PC-9 (cell line): ENCODE measurements at regions not wholly inside any gene's neighbourhood (a gene's known extent, or its start where the extent isn't known, plus 50 kb on each side); places are given as distances from the start of the nearest gene placed in this dataset.

Experiments used
- BruUV-seq: library from RNA; stranded (reverse); fragments of 400-500 nt; replicated peaks from 2 replicates; lab custom pipeline; 2021; lab: Mats Ljungman, UMichigan
- CTCF ChIA-PET: fragments of 300-600 bp; sonication (Branson Sonifier 250); formaldehyde crosslinking; loops from one replicate; lab custom pipeline; 2022; ENCODE audit warnings: antibody characterized with exemption; lab: Charles Lee
- POLR2A ChIA-PET: fragments of 300-600 bp; sonication (Branson Sonifier 250); formaldehyde crosslinking; loops from one replicate; lab custom pipeline; 2022; ENCODE audit warnings: antibody characterized with exemption; ENCODE audit not compliant: unreplicated experiment; lab: Charles Lee
- DNase-seq, 2 experiments: peaks; one replicate each; pipeline versions ENCODE4 v3.0.0 to v3.0.0-alpha.2; 2015 to 2022; ENCODE audit warnings: mixed read lengths in 1 of 2
- H2AFZ ChIP-seq: fragments of 200-600 bp; sonication (generic); 2 replicates; pipeline ENCODE4 v1.8.1; 2017; ENCODE audit warnings: antibody characterized with exemption
- H3F3A ChIP-seq: fragments of 200-600 bp; sonication (generic); 2 replicates; pipeline ENCODE4 v1.8.1; 2017; ENCODE audit warnings: antibody characterized with exemption, mild to moderate bottlenecking, low read depth; ENCODE audit not compliant: insufficient read depth
- H3K27ac ChIP-seq: fragments of 200-600 bp; sonication (generic); 2 replicates; pipeline ENCODE4 v1.6.1; 2016; ENCODE audit warnings: mixed run types
- H3K27me3 ChIP-seq: fragments of 200-600 bp; sonication (generic); 2 replicates; pipeline ENCODE4 v1.6.1; 2016; ENCODE audit warnings: low read depth, mixed run types; ENCODE audit not compliant: insufficient read depth
- H3K36me3 ChIP-seq: fragments of 200-600 bp; sonication (generic); 2 replicates; pipeline ENCODE4 v1.6.1; 2016; ENCODE audit warnings: low read depth, mixed run types
- H3K4me1 ChIP-seq: fragments of 200-600 bp; sonication (generic); replicated peaks from 2 replicates; pipeline ENCODE4 v1.6.1; 2016; ENCODE audit warnings: mixed run types; ENCODE audit not compliant: insufficient read depth
- H3K4me2 ChIP-seq: fragments of 200-600 bp; sonication (generic); 2 replicates; pipeline ENCODE4 v1.6.1; 2017; ENCODE audit warnings: mixed run types
- H3K4me3 ChIP-seq: fragments of 200-600 bp; sonication (generic); 2 replicates; pipeline ENCODE4 v1.6.1; 2016; ENCODE audit warnings: mixed run types
- H3K79me2 ChIP-seq: fragments of 200-600 bp; sonication (generic); 2 replicates; pipeline ENCODE4 v1.6.1; 2017; ENCODE audit warnings: low read depth, mixed run types
- H3K9me2 ChIP-seq: fragments of 200-600 bp; sonication (generic); 2 replicates; pipeline ENCODE4 v1.8.1; 2017; ENCODE audit warnings: mild to moderate bottlenecking; ENCODE audit not compliant: insufficient read depth
- H3K9me3 ChIP-seq: fragments of 200-600 bp; sonication (generic); 2 replicates; pipeline ENCODE4 v1.8.1; 2016; ENCODE audit warnings: low read depth; ENCODE audit not compliant: insufficient read depth
- H4K20me1 ChIP-seq: fragments of 200-600 bp; sonication (generic); 2 replicates; pipeline ENCODE4 v1.8.1; 2017; ENCODE audit not compliant: insufficient read depth
- CTCF ChIP-seq: fragments of 200-600 bp; sonication (generic); conservative IDR thresholded peaks from 2 replicates; pipeline ENCODE4 v1.6.1; 2017; ENCODE audit warnings: mixed run types, antibody characterized with exemption, mild to moderate bottlenecking, moderate library complexity
- EZH2 ChIP-seq: fragments of 200-600 bp; sonication (generic); IDR thresholded peaks from 2 replicates; pipeline ENCODE4 v1.8.0; 2017; ENCODE audit warnings: antibody characterized with exemption, low read depth
- intact Hi-C: fragments of 100-400 bp; cut with micrococcal nuclease; formaldehyde crosslinking; loops from one replicate; pipeline ENCODE4 v1.10.0; 2022; ENCODE audit not compliant: unreplicated experiment

GRCh38 chr6:108780784-108781183, 67.4 kb upstream of the ARMC2 start:
- POLR2A ChIA-PET: interaction anchor here (0.6 kb wide), 1 partner anchor 1648 kb away, joined by 3 read pairs; no protein-coding TSS in a partner anchor
- CTCF ChIA-PET: no interaction called here
- Histone ChIP-seq H3K27ac (peak overlapping the region; percentile 77; the same call in 1 of the 2 replicates), H3K79me2 (no peaks in the 10 kb centered on the region), H4K20me1 (no peaks in the 10 kb centered on the region), H3K27me3 (no peaks in the 10 kb centered on the region), H3K4me2 (no peak overlapping the region), H3F3A (peaks cover 26% of the 10 kb centered on the region), H3K9me3 (no peaks in the 10 kb centered on the region; the same call in 1 of the 2 replicates), H3K4me1 (peaks cover 45% of the 10 kb centered on the region), H3K36me3 (no peaks in the 10 kb centered on the region), H2AFZ (no peak overlapping the region), H3K4me3 (no peak overlapping the region), H3K9me2 (no peaks in the 10 kb centered on the region; the same call in 1 of the 2 replicates)
- no peak for DNase-seq
- BruUV-seq: no TSS peak
- TF ChIP-seq EZH2 (no peak), CTCF (no peak)
- intact Hi-C loops: loop anchor here (5.0 kb wide), 1 partner anchor 112 kb away; no protein-coding TSS in a partner anchor

- H3K27ac ChIP-seq: peak overlapping the region; percentile 77
- POLR2A ChIA-PET: no interaction called here
- H3K27me3 ChIP-seq: no peaks in the 10 kb centered on the region
These were observed 66.7 kb upstream of the ARMC2 start for GRCh38 chr6:108781419-108782100.

More at GRCh38 chr6:108781419-108782100, 66.7 kb upstream of the ARMC2 start:
- H3K9me3 ChIP-seq: no peaks in the 10 kb centered on the region; the same call in 1 of the 2 replicates
- no peaks in the 10 kb centered on the region for H4K20me1 ChIP-seq
- CTCF ChIA-PET: interaction anchor here (0.5 kb wide), 1 partner anchor 214 kb away, joined by 3 read pairs; no protein-coding TSS in a partner anchor
- H2AFZ ChIP-seq: peak overlapping the region; percentile 71; the same call in 1 of the 2 replicates
- H3K4me1 ChIP-seq: peaks cover 45% of the 10 kb centered on the region
- no peaks in the 10 kb centered on the region; the same call in 1 of the 2 replicates for H3K9me2 ChIP-seq
- DNase-seq: no peak
- no TSS peak for BruUV-seq
- intact Hi-C loops: loop anchor here (1.0 to 5.0 kb wide), 8 partner anchors 43 to 291 kb away; partner anchors contain the start of gene FOXO3
- peak overlapping the region; percentile 43 for H3K4me3 ChIP-seq
- no peaks in the 10 kb centered on the region for H3K79me2 ChIP-seq
- no peaks in the 10 kb centered on the region for H3K36me3 ChIP-seq
- TF ChIP-seq EZH2 (no peak), CTCF (no peak)
- peak overlapping the region; percentile 73 for H3K4me2 ChIP-seq
- H3F3A ChIP-seq: peaks cover 26% of the 10 kb centered on the region
